ENCODE measurements at regions not wholly inside any gene's neighbourhood (a gene's known extent, or its start where the extent isn't known, plus 50 kb on each side); places are given as distances from the start of the nearest gene placed in this dataset.

DNA sequence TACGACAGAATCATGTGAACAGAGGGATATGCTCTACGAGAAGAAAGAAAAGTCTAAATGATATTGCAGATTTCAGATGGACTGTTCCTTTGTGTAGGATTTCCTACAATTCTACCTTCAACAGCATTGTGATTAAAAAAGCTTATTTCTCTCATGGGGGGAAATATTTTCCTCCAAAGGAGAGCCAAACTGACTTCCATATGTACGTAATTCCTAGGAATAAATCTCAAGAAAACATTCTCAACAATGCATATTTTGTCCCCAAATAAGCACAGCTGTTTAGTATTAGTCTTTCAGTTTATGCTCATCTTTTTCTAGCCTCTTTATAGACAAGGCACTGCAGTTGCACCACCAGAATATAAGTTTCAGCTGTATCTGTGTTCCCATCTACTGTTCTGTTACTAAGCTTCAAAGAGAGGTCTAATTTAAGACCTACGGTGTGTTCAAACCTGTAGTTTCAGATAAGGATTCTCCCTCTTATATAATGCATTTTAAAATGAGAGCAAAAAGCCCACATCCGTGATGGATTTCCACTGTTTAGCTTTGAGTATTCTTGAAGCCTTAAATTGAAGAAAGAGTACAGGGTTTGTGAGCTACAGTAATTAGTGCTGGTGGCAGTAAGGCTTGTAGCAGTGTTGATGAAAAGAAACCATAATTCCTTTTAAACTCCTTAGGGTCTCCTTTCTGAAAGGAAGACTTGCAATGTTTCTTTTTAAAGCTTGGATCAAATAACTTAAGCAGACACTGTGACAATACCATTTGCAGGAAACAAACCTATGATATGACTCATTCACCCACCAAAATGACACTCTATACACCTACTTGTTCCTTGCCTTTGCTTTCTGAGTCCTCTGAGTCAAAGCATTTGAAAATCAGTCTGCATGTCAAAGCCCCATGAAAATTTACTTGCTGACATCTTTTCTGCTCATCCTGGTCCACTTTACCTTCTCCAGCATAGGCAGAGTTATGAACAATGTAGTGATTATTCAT lies 754.1 kb downstream of the NOVA1 start:
- DNase-seq (ENCODE audit: extremely low spot score), result no peak
- H3K4me3 ChIP-seq, result no peak overlapping the region
- H3K4me1 ChIP-seq, result no peaks in the 10 kb centered on the region
- no peak overlapping the region for H3K27ac ChIP-seq (replicated peaks in 1 of 4)
- no peaks in the 10 kb centered on the region for H3K9me3 ChIP-seq
- WGBS, result 61% methylated on average over 5 of the region's 5 CpGs
- H3K27me3 ChIP-seq, result no peaks in the 10 kb centered on the region
- TF ChIP-seq, protein P1, sequence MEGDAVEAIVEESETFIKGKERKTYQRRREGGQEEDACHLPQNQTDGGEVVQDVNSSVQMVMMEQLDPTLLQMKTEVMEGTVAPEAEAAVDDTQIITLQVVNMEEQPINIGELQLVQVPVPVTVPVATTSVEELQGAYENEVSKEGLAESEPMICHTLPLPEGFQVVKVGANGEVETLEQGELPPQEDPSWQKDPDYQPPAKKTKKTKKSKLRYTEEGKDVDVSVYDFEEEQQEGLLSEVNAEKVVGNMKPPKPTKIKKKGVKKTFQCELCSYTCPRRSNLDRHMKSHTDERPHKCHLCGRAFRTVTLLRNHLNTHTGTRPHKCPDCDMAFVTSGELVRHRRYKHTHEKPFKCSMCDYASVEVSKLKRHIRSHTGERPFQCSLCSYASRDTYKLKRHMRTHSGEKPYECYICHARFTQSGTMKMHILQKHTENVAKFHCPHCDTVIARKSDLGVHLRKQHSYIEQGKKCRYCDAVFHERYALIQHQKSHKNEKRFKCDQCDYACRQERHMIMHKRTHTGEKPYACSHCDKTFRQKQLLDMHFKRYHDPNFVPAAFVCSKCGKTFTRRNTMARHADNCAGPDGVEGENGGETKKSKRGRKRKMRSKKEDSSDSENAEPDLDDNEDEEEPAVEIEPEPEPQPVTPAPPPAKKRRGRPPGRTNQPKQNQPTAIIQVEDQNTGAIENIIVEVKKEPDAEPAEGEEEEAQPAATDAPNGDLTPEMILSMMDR (IDR thresholded peaks at IDR 0.05), result no peak
- TF ChIP-seq EP300 (IDR thresholded peaks at IDR 0.05), result no peak
- TF ChIP-seq POLR2AphosphoS5 (IDR thresholded peaks at IDR 0.05), result no peak
- no peak for TF ChIP-seq POLR2A (IDR thresholded peaks at IDR 0.05; ENCODE audit: low read depth)
- no peaks in the 10 kb centered on the region for H3K36me3 ChIP-seq
- intact Hi-C loops (cut with DNase I), result no loop called here

DNA sequence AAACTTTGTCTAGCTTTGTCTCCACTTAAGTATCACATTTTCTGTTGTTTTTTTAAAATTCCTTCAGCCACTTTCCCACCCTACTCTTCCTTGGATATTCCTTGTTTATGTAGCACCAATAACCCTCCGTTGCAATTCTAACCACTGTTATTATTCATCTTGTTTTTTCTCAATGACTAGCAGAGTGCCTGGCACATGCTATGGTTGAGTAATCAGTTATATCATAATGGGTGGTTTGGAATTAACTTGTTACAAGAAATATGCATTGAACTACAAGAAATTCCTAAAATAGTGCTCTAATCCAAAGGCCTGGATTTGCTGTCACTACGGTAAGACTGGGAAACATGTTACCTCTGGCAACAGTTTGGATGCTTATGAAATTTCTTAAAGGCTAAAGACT lies 756.6 kb downstream of the NOVA1 start:
- Histone ChIP-seq H3K27me3 (no peaks in the 10 kb centered on the region), H3K4me1 (no peaks in the 10 kb centered on the region), H3K36me3 (no peaks in the 10 kb centered on the region), H3K4me3 (no peak overlapping the region), H3K27ac (replicated peaks in 1 of 4) (no peak overlapping the region), H3K9me3 (no peaks in the 10 kb centered on the region)
- TF ChIP-seq POLR2AphosphoS5 (IDR thresholded peaks at IDR 0.05), result no peak
- no peak for TF ChIP-seq EP300 (IDR thresholded peaks at IDR 0.05)
- TF ChIP-seq POLR2A (IDR thresholded peaks at IDR 0.05; ENCODE audit: low read depth), result no peak
- TF ChIP-seq, protein P1 (IDR thresholded peaks at IDR 0.05), result no peak
- intact Hi-C loops (cut with DNase I), result no loop called here
- 77% methylated on average over 2 of the region's 2 CpGs for WGBS
- no peak for DNase-seq (ENCODE audit: extremely low spot score)

DNA sequence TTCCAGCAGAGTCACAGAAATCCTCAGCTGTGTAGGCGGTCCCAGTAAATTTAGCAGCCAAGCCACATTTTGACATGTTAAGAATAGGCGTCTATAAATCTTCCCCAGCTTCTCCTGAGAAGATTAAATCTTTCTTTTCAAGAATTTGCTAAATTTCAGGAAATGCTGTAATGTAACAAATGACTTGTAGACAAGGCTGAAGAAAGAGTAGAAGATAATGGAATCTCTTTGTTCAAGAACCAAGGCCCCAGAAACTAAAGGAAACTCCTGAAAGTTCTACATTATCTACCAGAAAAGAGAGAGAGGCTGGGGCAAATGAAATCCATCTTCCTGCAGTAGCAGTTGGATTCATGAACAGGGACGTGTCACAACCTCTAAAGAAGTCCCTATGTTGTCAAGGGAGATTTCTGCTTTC lies 760.3 kb downstream of the NOVA1 start:
- Histone ChIP-seq H3K36me3 (no peaks in the 10 kb centered on the region), H3K9me3 (no peaks in the 10 kb centered on the region), H3K27me3 (no peaks in the 10 kb centered on the region), H3K4me1 (no peaks in the 10 kb centered on the region), H3K4me3 (no peak overlapping the region), H3K27ac (replicated peaks in 1 of 4) (no peak overlapping the region)
- no peak for DNase-seq (ENCODE audit: extremely low spot score)
- WGBS, result 64% methylated on average over 3 of the region's 3 CpGs
- intact Hi-C loops (cut with DNase I), result no loop called here
- no peak for TF ChIP-seq POLR2A (IDR thresholded peaks at IDR 0.05; ENCODE audit: low read depth)

DNA sequence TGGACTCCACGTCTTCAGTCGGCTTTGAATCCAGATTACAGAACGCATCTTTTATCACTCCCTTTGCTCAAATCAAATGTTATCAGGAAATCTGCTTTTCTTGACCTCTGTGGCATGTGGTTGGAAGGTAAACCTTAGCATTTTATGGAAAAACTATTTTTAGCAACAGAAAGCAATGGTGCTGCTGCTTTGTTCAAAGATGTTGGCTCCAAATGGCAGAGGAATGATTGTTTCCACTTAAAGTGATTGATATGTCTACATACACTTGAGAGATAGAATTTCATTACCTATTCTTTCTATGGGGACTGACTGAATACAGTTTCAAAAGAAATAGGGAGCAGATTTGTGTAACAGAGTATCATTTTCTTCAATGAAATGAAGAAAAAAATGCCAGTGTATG lies 761.2 kb downstream of the NOVA1 start:
- H3K27me3 ChIP-seq, result no peaks in the 10 kb centered on the region
- H3K36me3 ChIP-seq, result no peaks in the 10 kb centered on the region
- TF ChIP-seq POLR2AphosphoS5 (IDR thresholded peaks at IDR 0.05) (no peak), EP300 (IDR thresholded peaks at IDR 0.05) (no peak), POLR2A (IDR thresholded peaks at IDR 0.05; ENCODE audit: low read depth) (no peak)
- TF ChIP-seq, protein P1 (IDR thresholded peaks at IDR 0.05), result no peak
- no peak overlapping the region for H3K4me3 ChIP-seq
- no peak for DNase-seq (ENCODE audit: extremely low spot score)
- H3K27ac ChIP-seq (replicated peaks in 1 of 4), result no peak overlapping the region
- intact Hi-C loops (cut with DNase I), result no loop called here
- H3K9me3 ChIP-seq, result no peaks in the 10 kb centered on the region
- 88% methylated on average over 3 of the region's 3 CpGs for WGBS
- H3K4me1 ChIP-seq, result no peaks in the 10 kb centered on the region

DNA sequence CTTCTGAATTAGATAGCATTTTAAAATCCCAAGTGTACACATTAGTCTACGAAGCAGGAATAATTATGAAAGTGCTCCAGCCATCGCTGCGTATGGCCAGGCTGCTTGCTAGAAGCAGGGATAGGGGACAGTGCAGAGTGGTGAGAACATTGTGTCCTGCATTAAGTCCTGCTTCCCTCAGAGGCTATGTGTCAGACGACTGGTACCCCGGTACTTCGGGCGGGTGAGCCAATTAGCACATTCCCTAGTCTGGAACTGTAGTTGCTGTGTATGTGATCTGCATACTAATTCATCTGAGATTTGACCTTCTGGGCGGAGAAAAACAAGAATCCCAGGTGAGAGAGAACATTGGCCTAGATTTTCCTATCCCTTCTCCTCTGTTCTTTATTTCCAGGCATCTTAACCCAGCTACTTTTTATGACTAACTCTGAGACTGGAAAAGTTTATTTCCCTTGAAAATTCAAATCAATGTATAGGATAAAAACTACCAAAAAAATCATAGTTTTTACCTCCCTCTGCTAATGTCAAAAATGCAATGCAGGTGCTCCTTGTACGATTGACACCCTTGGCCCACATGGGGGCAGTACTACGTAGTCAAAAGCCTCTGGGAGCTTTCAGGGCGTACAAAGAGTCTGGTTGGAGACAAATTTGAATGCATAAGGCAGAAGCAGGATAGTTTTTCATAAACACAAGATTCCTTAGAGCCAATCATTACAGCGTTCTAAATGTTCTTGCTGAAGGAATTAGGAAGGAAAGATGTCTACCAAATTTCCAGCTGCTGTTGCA lies 764.3 kb downstream of the NOVA1 start:
- no peak overlapping the region for H3K4me3 ChIP-seq
- H3K4me1 ChIP-seq, result no peaks in the 10 kb centered on the region
- no peak overlapping the region for H3K27ac ChIP-seq (replicated peaks in 1 of 4)
- 55% methylated on average over 12 of the region's 12 CpGs for WGBS
- no peaks in the 10 kb centered on the region for H3K36me3 ChIP-seq
- no peaks in the 10 kb centered on the region for H3K9me3 ChIP-seq
- intact Hi-C loops (cut with DNase I), result no loop called here
- no peak for TF ChIP-seq POLR2A (IDR thresholded peaks at IDR 0.05; ENCODE audit: low read depth)
- TF ChIP-seq, protein P1 (IDR thresholded peaks at IDR 0.05), result peak in 2 of 3 experiments; percentile 16 to 34
- no peak for TF ChIP-seq EP300 (IDR thresholded peaks at IDR 0.05)
- TF ChIP-seq POLR2AphosphoS5 (IDR thresholded peaks at IDR 0.05), result no peak
- H3K27me3 ChIP-seq, result no peaks in the 10 kb centered on the region
- DNase-seq (ENCODE audit: extremely low spot score), result no peak

Data from esophagus muscularis mucosa (tissue), 4 donors.